ENCODE measurements at regions not wholly inside any gene's neighbourhood (a gene's known extent, or its start where the extent isn't known, plus 50 kb on each side); places are given as distances from the start of the nearest gene placed in this dataset.

DNA sequence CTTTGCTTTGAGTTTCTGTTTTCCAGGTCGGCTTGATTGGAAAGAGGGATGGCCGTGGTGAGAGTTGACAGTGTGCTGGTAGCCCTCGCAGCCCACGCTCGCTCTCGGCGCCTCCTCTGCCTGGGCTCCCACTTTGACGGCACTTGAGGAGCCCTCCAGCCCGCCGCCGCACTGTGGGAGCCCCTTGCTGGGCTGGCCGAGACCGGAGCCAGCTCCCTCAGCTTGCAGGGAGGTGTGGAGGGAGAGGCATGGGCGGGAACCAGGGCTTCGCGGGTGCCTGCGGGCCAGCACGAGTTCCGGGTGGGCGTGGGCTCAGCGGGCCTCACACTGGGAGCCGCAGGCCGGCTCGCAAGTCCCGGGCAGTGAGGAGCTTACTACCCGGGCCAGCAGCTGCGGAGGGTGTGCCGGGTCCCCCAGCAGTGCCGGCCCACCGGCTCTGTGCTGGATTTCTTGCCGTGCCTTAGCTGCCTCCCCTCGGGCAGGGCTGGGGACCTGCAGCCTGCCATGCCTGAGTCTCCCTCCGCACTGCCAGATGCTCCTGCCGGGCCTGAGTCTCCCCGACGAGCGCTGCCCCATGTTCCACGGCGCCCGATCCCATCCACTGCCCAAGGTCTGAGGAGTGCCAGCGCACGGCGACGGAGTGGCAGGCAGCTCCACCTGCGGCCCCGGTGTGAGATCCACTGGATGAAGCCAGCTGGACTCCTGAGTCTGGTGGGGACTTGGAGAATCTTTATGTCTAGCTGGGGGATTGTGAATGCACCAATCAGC lies 166.4 kb upstream of the FAT1 start:
- no peak for DNase-seq (ENCODE audit: low read depth)

DNA sequence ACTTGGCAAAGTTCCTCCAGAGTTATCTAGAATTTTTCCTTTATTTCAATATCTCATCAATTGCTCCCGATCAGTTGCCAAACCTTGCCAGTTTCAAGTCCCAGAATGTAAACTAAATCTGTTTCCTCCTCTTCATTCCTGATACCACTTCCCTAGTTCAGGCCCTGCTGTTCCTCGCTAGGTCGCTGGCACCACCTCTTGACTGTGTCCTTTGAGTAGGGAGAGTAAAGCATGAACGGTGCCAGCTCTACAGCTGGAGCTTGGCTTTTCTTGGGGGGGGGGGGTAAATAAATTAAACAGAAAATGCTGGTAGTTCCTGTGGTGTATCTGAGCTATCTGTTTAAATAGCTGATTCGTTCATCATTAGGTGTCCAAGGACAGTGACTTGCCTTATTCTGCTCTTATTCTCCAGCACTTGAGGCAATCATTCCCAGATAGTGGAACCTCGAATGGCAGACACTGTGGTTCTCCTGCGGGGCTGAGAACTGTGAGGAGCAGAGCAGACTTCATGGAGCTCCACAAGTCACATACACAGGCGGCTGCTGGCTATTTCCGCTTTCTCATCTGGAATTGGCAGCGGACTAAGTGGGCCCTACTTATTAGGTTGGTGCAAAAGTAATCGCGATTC lies 168.3 kb upstream of the FAT1 start:
- DNase-seq (ENCODE audit: low read depth): no peak

DNA sequence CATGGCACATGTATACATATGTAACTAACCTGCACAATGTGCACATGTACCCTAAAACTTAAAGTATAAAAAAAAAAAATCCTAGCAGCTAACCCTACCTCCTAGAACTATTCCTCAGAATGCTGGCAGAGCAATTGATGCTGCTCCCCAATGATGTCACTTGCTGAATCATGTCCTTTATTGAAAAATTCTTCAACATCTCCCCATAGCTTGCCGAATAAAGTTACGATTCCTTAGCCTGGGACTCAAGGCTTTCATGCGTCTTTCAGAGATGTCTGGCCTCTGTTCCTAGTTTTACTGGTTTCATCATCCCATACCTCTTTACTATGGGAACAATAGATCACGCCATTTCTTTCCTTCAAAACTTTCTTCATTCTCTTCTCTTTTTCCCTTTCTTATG lies 174.7 kb upstream of the FAT1 start:
- no peak for DNase-seq (ENCODE audit: low read depth)

DNA sequence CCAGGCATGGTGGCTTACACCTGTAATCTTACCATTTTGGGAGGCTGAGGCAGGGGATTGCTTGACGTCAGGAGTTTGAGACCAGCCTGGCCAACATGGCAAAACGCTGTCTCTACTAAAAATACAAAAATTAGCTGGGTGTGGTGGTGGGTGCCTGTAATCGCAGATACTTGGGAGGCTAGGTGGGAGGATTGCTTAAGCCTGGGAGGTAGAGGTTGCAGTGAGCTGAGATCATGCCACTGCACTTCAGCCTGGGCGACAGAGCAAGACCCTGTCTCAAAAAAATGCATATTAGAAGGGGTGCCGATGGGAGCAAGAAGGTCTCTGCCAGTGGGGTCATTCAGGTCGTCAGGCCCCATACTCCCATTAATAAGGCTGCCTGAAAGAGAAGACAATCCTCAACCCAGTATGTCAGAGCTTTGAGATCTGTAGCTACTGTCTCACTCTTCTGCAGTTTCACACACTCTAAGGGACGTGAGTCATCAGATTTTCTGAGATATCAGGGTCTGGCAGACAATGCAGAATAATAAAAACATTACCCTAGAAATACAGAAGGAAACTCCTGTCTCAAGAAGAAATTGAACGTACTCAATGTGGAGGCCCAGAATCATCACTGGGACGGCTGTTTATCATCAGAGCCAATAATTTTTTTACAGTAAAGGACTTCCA lies 176.7 kb upstream of the FAT1 start:
- peak; percentile 86 for DNase-seq (ENCODE audit: low read depth)

DNA sequence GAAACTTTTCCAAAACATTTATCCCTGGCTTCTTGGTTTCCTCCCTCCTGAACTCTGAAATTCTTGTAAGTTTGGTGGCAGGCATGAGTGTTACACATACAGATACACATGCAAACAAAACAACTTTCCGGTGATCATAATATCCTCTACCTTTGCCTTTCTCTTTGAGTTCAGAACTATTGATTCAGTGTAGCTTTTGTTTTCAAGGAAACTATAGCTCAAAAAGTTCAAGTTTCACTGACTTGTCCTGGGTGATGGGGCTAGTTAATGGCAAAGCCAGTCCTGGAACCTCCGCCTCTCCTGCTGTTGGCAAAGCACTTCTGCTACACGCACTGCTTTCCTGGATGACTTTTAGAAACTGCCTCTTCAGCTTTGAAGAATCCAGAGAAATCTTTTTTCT lies 177.3 kb upstream of the FAT1 start:
- no peak for DNase-seq (ENCODE audit: low read depth)

DNA sequence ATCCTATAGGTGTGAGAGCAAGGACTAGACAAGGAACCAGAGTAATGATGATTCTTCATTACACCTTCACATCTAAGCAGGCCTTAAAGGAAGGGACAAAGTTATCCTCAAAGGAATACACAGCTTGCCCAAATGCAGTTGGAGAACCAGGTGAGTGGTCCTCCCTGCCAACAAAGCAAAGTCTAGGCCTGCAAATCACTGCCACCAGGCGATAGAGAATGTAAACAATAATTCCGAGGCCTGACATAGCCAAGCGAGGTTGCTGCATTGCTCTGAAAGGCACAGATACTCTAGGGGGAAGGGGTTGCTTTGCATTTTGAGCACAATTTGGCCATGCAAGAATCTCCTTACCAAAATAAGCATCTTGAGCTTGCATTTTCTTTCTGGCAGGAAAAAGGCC lies 178.2 kb upstream of the FAT1 start:
- no peak for DNase-seq (ENCODE audit: low read depth)

DNA sequence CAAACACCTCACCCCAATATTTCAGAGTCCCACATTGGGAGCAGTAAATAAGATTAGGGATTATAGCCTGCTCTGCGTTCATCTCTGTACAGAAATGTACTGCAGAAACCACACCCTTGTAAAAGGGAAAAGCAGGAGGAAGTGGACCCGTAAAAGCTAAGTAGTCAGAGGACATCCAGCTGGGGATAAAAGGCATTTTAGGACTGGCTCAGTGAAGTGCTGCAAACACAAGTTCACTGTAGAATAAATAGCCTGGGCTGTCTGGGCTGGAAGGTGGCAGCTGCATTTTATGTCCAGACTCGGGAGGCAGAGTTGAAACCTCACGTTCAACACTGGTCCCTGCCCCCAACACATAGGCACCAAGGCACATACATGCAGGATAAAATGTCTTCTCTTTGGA lies 178.7 kb upstream of the FAT1 start:
- no peak for DNase-seq (ENCODE audit: low read depth)

DNA sequence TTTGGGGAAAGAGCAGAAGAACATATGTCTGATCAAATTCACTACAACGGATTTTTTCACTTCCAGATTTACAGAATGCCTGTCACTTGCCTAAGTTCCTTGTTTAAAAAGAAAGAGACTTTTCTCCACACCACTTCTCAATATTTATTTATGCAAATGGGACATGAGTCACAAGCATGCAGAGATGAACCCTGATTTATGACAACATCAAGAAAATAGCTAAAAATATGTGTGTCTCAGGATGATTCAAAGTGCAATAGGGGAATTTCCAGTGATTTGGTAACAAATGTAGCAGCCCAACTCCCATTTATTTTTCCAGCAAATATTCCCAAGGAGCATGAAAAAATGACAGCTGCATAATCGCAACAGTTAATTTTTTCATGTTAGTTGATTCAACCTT lies 180.4 kb upstream of the FAT1 start:
- peak; percentile 88 for DNase-seq (ENCODE audit: low read depth)

DNA sequence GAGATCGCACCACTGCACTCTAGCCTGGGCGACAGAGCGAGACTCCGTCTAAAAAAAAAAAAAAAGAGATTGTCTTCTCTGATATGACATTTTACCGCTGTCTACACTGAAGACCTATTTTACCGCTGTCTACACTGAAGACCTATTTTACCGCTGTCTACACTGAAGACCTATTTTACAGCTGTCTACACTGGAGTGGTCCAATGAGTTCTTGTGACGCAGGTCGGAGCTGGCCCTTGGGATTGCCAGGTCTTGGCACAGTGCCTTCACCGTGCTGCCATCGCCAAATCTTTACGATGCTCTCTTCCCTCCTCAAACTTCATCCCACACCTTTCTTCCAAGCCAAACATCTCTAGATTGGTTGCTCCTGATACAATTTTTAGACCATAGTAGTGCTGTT lies 183.1 kb upstream of the FAT1 start:
- no peak for DNase-seq (ENCODE audit: low read depth)

DNA sequence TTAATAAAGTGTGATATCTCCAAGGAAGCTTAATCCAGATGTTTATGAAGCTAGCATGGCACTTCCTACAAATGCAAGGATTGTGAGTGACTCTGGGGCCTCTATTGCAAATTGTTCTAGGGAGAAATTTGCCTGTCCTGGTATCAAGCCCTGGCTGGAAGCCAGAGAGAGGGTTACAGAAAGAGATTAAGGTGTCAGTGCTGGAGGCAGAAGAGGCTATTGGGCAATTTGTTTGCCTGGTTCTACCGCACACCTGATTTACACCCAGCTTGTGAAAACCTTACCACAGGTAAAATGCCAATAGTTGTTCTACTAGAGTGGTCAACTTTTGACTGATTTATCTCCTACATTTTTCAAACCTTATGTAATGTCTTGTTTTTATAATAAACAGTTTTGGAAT lies 186.7 kb upstream of the FAT1 start:
- DNase-seq (ENCODE audit: low read depth): no peak

DNA sequence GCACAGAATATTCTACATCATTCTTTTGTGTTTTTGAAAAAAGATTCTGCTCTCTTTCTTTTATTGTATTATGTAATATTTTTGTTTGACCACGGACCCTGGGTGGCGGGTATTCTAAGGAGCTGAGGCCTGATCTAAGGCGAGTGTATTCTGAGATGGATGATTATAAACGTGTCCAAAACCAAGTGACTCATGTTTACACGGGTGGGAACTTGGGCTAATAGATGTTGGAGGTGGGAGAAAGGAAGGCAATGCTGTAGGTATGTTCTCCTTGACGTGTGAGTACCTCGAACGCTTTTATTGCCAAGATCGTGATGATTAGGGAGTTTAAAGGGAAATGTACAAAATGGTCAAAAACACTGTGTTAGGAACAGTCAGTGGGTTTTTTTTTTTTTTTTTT lies 188.9 kb upstream of the FAT1 start:
- DNase-seq (ENCODE audit: low read depth): no peak

DNA sequence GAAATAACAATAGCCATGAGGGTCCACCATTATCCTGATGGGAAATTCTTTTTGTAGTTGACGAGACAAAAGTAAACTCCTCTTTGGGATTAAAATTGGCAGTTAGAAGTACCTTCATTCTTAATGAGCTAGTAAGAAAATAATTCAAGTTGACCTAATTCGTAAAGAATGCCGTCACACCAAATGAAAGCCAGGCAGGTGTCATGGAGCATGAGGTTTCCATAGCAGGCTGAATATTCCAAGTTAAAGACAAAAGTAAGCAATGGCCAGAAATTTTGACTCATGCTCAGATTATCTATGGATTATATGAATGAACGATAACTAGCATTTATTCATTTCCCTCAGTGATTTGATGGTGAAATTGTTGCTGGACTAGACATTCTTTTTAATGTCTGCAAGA lies 192.2 kb upstream of the FAT1 start:
- no peak for DNase-seq (ENCODE audit: low read depth)

DNA sequence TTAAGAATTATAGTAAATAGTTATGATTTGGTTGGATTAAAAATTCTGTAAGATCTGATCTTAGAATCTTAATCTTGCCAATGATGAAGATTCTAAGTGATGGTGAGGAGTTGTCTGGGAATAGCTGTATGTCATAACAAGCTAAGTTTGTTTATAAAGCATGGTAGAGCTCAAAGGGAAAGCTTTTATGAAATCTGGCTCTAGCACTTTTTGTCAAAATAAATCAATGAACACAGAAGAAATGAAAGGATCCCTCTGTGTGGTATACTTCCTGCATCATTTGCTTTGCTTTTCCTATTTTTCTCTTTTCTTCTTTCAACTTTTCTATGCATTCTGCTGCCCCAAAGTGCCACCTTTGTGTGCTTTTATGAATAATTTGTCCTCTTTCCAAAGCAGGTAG lies 193.5 kb upstream of the FAT1 start:
- no peak for DNase-seq (ENCODE audit: low read depth)

DNA sequence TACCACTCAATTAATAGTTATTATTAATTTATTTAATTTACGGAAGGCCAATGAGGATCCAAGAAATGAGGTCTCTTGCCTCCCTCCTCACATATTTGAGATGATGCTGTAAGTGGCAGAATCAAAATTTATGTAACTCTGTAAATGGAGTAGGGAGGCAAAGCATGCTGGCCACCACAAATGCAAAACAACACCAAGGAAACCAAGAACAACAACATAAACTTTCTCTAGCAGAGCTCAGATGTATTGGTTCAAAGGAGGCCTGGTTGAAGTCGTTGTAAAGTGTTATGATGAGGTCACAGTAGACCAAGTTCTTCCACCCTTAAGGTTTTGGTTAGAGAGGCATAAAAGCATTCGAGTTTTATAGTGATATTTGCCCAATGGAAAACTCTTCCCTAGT lies 194.8 kb upstream of the FAT1 start:
- DNase-seq (ENCODE audit: low read depth): no peak

DNA sequence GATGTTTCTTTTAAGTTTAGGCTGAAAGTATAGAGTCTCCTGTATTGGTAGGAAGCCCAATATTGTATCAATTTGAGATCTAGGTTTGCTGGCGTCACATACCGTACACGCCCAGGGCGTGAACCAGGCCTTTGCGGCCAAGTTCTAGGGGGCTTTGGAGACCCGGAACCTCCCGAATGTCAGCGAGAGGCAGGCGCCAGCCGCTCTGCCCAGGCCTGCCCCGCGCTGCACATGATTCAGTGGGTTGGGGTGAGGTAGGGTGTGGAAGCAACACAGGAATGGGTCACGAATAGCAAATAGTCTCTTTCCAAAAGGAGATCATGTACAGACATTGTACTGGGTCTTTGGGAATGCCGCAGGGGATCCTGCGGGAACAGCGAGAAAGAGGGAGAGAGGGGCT lies 195.7 kb upstream of the FAT1 start:
- DNase-seq (ENCODE audit: low read depth): no peak

DNA sequence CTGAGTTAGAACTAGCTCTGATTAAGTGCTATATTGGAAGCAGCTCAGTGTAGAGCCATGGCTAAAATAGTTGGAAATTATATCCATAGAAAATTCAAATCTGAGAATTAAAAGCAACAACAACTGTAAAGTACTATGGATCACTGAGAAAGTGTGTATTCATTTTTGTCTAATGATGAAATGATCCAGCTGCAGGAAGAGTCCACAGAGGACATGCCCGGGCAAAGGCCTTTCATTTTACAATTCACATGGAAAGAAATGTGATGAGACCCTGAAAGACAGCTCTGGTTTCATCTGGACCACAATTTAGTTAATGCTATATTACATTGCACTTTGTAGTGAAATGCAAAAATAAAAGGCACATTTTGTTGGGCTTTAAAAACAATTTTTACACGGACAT lies 196.8 kb upstream of the FAT1 start:
- DNase-seq (ENCODE audit: low read depth): peak; percentile 11

DNA sequence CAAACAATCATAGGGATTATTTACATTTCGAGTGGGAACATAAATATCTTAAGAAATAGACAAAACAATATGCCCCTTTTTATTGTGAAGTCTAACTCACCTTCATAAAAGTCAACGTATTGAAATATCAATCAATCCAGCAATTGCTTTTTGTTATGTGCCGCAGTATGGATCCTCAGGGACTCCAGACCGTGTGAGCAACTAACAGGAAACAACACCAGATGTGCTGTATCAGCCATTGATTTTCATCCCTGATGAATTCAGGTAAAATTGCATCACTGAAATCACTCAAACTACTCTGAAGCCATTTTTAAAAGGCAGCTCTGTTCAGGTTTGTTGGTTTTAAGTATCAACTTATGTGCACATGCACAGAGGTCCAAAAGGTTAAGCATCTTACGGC lies 197.3 kb upstream of the FAT1 start:
- no peak for DNase-seq (ENCODE audit: low read depth)

DNA sequence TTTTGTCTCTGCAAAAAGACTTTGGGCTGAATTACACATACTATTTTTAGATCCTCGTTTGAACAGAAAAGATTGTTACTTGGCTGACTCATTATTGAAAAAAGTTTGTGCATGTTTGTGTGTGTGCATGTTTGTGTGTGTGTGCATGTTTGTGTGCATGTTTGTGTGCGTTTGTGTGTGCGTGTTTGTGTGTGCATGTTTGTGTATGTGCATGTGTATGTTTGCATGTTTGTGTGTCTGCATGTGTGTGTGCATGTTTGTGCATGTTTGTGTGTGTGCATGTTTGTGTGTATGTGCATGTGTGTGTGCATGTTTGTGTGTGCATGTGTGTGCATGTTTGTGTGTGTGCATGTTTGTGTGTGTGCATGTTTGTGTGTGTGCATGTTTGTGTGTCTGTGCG lies 201.1 kb upstream of the FAT1 start:
- DNase-seq (ENCODE audit: low read depth): no peak

DNA sequence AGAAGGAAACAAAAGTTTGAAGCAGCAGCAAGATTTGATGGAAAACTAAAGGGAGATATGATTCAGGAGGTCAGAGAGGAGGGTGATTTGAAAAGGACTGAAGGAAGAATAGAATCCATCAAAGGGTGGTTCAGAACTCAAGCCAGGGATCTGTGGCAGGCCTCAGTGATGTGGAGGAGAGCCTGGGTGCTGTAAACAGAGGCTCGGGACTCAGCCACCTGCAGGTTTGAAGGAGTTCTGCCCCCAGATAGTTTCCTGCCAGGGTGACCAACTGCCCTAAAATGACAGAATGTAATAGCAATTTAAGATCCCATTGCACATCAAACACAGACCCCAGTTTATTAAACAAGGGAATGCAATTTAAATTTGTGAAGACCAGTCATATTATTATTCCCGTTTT lies 204.0 kb upstream of the FAT1 start:
- DNase-seq (ENCODE audit: low read depth): no peak

DNA sequence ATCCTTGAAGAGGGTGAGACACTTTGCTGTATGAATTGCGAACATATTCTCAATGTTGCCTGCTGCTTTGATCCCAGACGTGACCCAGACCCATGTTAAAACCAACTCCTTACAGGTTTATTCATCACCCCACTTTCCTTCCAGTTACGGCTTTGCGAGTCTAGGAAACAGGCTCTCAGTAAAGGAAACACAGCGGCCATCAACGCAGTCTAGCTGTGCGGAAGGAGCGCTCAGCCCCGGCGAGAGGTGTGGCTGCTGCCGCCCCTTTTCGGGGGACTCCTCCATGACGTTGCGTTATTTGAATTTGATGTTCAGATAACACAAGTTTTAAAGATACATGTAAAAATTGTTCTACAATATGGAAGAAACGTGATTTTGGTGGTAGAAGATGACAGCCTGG lies 206.4 kb upstream of the FAT1 start:
- DNase-seq (ENCODE audit: low read depth): no peak

DNA sequence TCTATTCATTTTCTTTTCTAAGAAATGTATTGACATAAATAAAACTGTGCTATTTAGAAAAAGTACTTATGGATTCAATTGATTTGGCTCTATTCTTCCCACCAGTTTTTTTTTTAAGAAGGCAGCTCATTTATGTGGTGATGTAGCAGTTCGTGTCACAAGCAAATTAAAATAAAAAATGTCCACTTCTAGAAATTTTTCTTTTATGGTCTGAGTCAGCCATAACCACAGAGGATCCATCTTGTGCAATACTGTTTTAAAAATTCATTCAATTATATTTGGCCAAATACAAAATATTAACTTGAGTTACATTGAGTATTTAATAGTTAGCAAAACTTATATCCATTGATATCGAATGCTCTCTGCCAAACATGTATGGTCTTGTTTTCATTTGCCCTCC lies 207.9 kb upstream of the FAT1 start:
- peak; percentile 55 for DNase-seq (ENCODE audit: low read depth)

DNA sequence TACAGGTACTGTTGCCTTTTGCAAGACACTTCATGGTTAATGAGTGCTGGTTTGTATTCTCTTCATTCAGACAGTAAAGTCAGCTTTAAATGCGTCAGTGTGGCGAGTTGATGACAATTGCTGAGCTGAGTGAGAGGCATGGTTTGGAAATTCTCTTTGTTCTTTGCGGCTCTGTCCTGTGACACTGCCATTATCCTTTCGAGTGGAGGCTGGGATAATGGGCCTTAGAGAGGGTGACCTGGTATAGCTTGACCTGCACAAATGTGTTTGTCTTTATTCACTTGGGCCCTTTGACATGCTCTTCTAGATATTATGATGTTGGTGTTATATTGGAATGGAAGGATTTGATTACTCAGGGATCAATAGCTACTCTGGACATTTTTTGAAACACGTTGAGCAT lies 208.5 kb upstream of the FAT1 start:
- DNase-seq (ENCODE audit: low read depth): no peak

DNA sequence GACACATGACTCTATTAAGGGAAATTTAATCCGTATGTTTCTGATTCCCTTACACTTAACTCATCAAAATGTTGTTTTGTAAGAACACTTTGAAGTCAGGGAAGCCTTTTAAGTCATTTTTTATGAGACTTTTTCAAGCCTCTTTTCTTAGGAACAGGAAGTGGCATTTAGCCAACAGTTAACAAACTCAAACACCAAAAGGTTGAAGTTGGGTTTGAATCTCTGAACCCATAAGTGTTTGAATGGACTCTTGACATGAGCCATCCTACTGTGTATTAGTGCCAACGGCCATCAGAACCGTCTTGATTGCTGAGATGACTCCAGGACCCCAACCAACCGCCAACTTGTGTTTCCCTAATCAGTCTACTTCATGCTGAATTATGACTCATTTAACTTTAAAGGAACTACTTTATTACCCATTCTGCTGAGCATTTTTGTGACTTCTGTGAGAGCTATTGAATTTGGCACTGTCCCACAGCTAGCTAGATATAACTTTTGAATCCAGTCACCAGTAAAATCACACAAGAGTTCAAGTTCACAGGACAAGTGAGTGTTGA lies 209.1 kb upstream of the FAT1 start:
- no peak for DNase-seq (ENCODE audit: low read depth)

Data from amniotic epithelial cell (primary cell).